GM19452 (cell line): ENCODE measurements at regions not wholly inside any gene's neighbourhood (a gene's known extent, or its start where the extent isn't known, plus 50 kb on each side); places are given as distances from the start of the nearest gene placed in this dataset.
"Not testable (repeated sequence)": the region's sequence is repeated elsewhere in the genome, so short reads cannot be mapped to it uniquely, and the experiment has no call there.

Experiments
- ATAC-seq: cut with Tn5 transposase; IDR thresholded peaks from one replicate; pipeline ENCODE4 v1.9.1; 2021; ENCODE audit not compliant: unreplicated experiment

- ATAC-seq, result no peak
Measured at GRCh38 chr18:55906536-55906935, 318.5 kb upstream of the TCF4 start.

- no peak for ATAC-seq
Measured at GRCh38 chr18:55903911-55904310, 315.9 kb upstream of the TCF4 start.

DNA sequence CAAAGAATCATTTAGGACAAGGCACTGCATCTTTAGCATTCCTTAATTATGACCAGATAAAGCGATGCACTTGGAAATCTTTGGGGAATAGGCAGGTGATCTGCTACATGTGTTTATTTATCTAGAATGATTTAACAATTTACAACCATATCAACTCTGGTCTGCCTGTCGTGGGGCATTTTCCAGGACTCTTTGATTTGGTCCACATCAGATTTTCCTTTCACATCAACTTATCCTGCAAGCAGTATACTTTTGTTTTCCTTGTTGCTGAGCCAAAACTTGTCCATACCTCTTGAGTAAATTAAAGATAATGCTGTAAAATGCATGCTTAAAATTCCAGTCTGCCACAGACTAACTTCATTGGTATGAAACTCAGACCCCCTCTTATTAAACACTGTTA, 312.4 kb upstream of the TCF4 start:
- no peak for ATAC-seq

DNA sequence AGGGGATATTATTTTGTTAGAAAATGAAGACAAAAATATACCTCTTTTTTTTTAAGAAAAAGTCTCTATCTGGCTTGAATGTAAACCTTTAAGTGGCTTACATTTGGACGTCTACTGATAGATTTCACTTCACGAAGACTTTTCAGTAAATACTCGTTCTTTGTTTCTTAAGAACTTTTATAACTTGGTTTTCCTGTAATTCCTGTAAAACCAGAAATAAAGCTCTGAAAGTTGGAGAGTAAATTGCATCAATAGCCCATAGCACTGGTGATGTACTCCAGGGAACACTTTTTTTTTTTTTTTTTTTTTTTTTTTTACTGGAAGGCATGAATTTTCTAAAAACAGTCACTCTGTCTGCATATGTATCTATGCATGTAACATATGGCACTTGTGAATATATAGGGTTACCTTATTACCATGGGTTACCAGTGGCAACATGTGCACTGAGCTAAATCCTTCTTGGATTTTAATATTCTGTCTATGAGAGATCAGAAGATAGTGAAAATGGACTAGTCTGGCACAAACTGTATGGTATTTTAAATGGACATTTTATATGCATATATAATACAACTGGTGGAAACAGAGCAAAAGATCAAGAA, 309.2 kb upstream of the TCF4 start:
- ATAC-seq, result no peak

GRCh38 chr18:55893948-55894347, 306.0 kb upstream of the TCF4 start:
- no peak for ATAC-seq

DNA sequence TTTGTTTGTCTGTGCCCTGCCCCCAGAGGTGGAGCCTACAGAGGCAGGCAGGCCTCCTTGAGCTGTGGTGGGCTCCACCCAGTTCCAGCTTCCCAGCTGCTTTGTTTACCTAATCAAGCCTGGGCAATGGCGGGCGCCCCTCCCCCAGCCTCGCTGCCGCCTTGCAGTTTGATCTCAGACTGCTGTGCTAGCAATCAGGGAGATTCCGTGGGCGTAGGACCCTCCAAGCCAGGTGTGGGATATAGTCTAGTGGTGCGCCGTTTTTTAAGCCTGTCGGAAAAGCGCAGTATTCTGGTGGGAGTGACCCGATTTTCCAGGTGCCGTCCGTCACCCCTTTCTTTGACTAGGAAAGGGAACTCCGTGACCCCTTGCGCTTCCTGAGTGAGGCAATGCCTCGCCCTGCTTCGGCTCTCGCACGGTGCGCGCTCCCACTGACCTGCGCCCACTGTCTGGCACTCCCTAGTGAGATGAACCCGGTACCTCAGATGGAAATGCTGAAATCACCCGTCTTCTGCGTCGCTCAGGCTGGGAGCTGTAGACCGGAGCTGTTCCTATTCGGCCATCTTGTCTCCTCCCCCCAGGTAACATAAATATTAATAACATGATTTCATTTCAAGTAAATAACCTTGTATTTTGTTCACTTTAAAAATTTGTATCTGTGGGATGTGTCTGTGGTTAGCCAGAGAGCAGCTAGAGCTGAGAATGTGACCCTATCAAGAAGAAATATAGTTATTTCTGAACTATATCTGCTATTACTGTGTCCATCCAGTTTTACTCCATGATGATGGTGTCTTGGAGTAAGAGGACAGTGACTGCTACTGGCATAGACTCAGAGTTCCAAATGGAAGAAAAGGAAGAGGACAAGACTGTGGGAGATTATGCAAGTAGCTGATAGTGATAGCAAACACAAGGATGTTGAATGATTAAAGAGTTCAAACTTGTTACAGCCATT, 305.1 kb upstream of the TCF4 start:
- ATAC-seq, result not testable (repeated sequence)

GRCh38 chr18:55886886-55887285, 298.9 kb upstream of the TCF4 start:
- ATAC-seq, result no peak

- ATAC-seq, result no peak
Measured at GRCh38 chr18:55884498-55884897, 296.5 kb upstream of the TCF4 start.

DNA sequence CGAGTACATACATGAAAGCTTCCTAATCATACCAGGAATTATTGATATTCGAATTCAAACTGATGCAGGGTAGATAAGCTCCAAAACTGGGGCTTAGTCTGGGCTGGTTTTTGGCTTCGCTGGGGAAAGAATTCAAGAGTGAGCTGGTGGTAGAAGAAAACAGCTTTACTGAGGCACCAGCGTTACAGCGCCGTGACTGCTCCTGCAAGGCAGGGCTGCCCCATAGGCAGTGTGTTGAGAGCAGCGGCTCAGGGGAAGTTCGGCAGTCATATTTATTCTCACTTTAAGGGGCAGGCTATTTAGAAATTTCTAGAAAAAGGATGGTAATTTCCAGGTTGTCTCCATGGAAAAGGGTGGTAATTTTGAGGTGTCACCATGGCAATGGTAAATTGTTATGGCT, 292.6 kb upstream of the TCF4 start:
- ATAC-seq, result no peak

GRCh38 chr18:55879331-55879730, 291.3 kb upstream of the TCF4 start:
- no peak for ATAC-seq

GRCh38 chr18:55878224-55878623, 290.2 kb upstream of the TCF4 start:
- ATAC-seq, result no peak

DNA sequence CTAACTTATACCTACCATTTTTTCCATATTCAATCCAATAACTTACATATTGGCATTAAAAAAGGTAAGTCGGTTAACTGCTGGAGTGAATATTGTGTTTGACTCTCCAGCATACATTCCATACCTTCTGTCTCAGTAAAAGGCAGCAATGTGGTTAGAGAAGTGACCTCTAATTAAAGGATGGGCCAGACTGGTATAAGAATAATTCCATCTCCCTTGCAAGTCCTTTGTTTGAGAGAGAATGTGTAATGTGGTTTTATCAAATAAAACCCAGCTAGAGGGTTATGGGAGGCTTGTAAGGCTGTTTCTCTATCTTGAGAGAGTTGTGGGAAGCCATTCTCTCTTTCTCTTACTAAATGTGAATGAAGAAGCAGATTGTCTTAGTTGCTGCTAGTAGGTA, 289.3 kb upstream of the TCF4 start:
- ATAC-seq, result no peak

GRCh38 chr18:55876254-55876653, 288.3 kb upstream of the TCF4 start:
- no peak for ATAC-seq

DNA sequence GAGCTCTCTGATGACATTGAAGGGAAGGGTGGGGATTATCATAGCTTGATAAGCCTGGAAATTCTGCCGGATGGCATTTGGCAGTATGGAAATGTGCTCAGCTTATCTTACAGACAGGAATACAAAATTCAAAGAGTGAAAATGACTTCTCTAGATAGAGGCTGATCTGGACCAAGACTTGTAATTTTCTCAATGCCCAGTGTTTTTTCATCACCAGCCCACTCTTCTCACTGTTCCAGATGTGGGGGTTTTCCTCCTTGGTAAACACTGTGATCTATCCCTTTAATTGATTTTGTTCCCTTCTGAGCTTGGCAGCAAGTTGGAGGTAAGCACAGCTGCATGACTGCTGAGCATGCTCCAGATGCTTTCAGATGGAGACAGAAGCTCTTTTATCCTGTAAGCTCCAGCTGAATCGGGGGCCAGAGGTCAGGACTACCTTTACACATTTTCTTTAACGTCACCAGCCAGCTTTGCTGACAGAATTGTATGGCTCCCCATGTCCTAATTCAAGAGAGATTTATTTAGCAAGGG, 287.4 kb upstream of the TCF4 start:
- no peak for ATAC-seq

- ATAC-seq, result no peak
Measured at GRCh38 chr18:55869556-55870501, 281.8 kb upstream of the TCF4 start.

- no peak for ATAC-seq
Measured at GRCh38 chr18:55868909-55869308, 280.9 kb upstream of the TCF4 start.

- ATAC-seq, result no peak
Measured at GRCh38 chr18:55866886-55867285, 278.9 kb upstream of the TCF4 start.

- no peak for ATAC-seq
Measured at GRCh38 chr18:55866006-55866405, 278.0 kb upstream of the TCF4 start.

DNA sequence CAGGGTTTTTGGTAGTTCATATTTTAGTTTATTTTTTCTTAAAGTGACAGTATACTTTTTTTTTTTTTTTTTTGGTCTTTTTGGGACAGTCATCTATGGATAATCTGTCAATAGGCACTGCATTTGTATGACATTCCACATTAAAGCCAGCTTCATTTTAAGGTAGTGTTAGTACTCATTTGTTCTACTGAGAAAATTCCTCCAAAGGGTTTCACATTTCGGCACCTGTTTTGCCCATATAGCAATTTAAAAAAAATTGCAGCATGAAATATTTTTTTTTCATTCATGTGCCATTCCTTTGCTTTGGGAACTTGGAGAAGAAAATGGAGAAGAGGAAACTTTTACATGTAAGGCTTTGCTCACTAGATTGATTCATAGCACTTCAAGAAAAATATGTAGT, 276.3 kb upstream of the TCF4 start:
- no peak for ATAC-seq

DNA sequence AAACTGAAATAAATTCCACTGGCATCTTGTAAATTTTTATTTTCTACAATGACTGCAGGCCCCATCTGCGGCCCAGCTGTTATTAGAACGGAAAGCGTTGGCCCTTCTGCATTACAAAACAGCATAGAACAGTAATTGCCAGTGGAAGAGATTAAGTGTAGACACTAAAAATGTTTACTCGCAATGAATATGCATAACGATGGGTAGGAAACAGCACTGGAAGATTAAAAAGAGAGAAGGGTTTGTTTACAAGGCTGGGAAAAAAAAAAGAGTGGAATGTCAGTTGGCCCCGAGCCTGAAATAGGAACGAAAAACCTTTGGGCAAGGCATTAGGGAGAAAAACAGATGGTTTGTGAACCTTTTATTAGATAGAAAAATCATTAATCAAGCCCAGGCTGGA, 275.9 kb upstream of the TCF4 start:
- ATAC-seq, result no peak

- no peak for ATAC-seq
Measured at GRCh38 chr18:55863391-55863706, 275.4 kb upstream of the TCF4 start.
